Pulmonary artery endothelial cell (primary cell): ENCODE measurements at regions not wholly inside any gene's neighbourhood (a gene's known extent, or its start where the extent isn't known, plus 50 kb on each side); places are given as distances from the start of the nearest gene placed in this dataset.

Experiments
- DNase-seq: peaks from one replicate; pipeline ENCODE4 v3.0.0-alpha.2; 2011; ENCODE audit warnings: low read depth, low spot score

DNA sequence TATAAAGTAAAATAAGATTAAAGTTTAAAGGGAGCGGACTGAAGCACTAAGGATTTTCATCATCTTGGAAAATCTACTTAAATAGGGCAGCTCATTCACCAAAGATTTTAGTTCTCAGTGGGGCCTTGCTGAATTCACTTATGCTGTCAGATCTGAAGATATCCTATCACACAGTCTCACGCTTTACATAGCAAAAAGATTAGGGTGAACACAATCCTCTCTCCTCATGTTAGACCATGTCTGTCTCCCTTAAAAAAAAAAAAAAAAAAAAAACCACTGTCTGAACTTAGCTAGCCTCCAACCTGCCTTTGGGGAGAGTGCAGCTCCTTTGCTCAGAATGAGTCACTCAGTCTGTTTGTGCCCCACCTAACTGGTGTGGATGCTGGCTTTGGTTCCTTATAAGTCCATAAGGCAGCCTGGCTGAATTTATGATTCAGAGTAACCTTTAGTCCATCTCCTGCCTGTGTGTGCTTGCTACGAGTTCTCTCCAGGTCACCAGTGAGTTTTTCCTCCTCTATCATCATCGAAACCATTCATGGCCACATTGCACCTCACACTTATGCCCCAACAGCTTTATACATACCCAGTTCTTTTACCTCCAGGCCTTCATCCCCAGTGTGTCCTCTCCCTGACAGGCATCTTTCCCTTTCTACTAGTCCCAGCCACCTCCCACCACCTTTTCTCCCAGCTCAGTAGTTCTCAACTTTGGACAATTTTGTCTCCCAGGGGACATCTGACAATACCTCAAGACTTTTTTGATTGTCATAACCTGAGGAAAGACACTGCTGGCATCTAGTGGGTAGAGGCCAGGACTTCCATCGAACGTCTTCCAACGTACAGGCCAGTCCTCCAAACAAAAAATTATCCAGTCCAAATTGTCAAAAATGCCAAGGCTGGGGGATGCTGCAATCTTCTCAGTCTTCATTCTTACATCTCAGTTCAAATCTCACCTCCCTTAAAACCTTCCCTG, 220.7 kb upstream of the EMCN start:
- DNase-seq = peak; percentile 61

DNA sequence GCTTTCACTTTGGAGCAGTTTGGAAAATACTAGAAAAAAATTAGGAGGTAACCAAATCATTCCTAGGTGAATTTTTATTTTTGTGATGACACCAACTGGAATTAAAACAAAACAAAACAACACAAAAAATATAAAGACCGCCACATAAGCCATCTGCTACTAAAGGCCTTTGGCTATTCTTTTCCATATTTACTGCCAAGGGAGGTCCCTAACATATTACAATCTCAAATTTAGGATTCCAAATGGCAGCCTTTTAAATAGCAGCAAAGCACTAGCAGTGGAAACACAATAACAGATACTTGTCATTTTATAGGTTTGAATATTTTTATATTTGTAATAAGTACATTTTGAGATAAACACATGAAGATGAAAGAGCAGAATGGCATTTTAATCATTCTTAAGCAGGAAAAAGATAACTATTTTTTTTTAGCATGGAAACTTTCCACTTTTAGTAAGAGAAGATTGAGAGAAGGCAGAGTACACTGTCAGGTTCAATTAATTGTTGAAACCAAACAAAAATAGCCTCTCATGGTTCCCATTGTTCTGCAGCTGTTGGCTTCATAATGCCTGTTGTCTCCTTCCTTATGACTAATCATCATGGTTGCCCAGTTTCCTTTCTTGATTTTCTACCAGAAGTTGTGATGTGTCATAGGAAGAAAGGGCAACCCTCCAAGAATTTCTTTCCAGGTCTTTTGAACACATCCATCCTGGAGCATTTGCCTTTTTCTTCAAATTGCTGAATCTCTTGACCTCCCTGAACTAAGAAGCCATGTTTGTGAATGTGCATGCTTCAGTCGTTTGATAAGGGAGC, 219.0 kb upstream of the EMCN start:
- peak; percentile 98 for DNase-seq

DNA sequence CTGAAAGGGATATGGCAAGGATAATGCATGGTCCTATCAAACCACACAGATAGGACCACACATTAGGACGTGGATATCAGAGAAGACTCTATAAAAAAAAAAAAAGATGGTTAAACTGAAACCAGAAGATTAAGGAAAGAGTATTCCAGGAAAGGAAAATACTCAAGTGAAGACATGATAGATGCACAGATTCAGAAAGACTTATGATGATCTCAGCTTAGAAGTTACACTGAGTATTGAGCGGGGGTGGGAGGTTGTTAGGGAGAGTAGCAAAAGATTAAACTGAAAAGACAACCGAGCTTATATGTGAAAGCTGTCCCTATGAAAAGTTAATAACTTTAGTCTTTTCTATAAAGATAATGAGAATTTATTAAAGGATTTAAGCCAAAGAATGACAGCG, 211.0 kb upstream of the EMCN start:
- DNase-seq = no peak

DNA sequence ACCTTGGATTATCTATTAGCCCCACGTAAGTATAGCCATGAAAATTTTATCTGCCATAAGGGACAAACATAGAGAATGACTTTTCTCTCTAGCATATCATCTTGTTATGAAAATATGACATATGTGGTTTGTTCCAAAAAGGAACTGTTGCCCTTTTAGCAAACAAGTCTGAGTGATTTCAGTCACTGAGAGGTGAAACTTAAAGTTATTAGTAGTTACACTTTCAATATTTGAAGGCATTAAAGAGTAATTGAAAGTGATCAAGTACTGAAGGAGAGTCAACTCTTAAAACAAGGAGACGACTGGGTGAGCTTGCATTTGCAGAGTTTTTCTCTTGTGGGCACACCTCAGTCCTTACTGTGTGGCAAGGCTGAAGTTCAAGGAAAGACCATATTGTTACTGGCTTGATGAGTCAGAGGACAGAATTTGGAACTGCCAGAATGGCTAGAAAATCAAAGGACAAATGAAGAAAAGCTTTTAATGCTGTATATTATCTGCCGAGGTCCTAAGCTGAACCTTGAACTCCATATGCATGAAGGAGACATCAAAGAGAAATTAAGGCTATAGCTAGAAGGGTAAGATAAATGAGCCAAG, 205.1 kb upstream of the EMCN start:
- DNase-seq = no peak

DNA sequence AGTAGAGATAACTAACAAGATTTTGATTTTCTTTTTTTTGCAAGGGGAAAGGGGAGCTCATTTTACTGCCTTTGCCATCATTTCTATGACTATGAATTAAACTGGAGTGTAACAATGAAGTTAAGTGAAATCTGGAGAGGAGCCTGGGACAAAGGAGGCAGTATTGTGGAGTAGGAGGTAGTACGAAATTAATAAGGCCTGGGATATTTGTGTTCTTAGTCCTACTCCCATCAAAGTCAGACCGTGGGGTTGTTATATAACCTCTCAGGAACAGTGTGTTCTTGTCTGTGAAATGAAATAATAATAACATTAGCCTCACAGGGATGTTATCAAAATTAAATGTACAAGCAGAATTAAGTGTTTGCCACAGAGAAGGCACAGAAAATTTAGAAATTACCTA, 204.3 kb upstream of the EMCN start:
- DNase-seq = no peak

DNA sequence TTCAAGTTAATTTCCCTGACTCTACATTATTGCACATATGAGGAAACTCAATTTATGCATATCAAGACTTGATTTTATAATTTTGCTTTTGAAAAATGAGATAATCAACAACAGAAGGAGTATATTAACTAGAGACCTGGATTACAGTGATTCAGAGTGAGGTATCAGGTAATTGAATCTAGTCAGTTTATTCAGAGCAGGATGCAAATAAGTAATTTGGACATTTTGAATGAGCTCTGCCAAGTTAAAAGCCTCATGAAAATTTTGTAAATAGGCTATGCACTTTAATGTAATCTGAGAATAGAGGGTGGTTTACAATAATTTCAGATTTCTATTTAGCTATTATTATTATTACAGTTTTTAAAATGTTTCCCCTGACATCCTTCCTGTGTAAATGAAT, 203.7 kb upstream of the EMCN start:
- no peak for DNase-seq

DNA sequence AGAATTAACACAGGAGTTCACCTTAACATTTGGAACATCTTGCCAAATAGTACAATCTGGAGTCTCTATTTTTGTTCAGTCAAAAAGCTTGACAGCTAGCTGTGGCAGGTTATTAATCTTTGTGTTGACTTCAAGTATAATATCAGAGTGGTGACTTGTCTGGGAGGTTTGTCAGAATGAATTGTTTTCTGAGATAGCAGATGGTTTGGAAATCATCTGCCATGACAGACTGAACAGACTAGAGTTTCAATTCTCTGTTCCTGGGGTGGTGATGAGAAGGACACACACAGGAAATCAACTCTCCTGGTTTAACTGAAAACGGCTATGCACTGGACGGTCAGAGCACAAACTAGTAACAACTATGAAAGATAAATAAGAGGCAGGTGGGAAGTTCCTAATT, 203.3 kb upstream of the EMCN start:
- no peak for DNase-seq

DNA sequence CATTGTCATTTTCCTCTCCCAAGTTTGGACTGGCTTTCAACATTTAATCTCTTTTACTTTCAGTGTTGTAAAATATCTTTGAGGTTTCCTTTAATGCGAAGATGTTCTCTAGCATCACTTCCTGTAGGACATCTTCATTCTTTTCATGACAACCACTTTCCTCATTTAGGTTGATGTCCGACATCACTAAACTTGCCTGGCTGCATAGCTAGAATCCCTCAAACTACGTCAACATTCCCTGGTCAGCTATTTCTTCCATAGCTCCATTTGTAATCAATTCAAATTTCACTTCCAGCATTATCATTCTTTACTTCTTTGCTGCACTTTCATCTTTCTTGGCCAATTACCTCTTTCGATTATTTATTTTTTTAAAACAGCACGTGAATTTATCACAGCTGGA, 198.6 kb upstream of the EMCN start:
- DNase-seq = no peak

DNA sequence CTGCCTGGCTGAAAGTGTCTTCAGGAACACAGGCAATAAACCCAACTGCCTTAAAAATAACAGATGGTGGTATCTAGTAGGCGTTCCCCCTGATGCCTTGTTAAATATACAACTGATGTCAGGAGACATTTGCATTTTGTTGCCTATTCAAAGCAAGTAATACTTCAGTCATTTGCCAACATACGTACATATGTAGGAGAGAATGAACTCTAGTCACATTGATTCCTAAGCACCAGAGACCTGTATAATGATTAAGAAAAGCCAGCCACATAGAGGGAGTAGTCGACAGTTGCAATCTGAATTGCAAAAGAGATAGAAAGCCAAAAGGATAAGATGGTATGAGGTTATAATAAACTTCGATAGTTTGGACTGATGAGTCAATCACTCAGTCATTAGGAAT, 191.0 kb upstream of the EMCN start:
- DNase-seq = no peak

DNA sequence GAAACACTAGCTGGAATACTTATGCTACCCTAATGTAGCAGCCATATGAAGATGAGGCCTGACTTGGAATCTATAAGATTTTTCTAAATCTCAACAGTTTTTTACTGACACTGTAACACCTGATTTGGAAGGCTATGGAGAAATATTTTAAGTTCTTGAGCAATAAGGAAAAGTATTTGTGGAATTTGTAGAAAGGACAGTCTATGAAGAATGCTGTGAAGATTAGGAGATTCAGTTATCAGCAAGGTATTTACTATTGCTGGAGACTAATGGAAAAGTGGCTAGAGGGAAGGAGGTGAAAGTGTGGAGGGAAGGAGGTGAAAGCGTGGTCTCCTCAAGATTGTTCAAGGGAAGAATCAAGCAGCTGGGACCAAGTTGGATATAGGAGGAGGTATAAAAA, 190.0 kb upstream of the EMCN start:
- DNase-seq = no peak

DNA sequence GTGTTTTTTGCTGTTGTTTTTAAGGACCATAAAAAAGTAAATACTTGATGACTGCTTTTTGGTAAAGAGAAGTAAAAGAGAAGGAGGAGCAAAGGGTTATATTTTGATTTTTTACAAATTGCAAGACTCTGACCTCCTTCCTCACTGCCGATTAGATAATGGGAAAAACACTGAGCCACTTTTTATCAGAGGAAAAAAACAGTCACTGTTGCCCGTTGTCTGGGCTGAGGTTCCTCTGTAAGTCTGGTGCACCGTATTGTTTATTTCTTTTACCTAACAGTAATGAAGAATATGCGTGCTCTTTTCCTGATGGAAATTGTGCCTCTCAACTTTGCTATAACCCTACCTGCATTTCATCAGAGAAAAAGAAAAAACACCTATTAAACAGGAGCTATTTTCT, 178.7 kb upstream of the EMCN start:
- DNase-seq = no peak

DNA sequence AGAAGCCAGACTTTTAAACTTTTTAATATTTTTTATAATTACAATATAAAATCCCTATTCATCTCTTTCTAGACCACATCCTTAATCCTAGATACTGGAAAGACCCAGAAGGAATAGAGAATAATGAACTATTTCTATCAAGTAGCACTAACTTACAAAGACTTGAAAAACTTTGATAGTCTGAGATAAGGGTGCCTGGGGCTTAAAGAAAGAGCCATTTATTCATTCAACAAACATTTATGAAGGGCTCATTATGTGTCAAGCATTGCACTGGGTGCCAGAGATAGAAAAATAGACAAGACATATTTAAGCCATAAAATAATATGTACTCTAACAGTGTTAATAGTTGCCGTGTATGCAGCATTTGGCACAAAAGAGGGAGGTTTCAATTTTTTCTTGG, 178.0 kb upstream of the EMCN start:
- no peak for DNase-seq

DNA sequence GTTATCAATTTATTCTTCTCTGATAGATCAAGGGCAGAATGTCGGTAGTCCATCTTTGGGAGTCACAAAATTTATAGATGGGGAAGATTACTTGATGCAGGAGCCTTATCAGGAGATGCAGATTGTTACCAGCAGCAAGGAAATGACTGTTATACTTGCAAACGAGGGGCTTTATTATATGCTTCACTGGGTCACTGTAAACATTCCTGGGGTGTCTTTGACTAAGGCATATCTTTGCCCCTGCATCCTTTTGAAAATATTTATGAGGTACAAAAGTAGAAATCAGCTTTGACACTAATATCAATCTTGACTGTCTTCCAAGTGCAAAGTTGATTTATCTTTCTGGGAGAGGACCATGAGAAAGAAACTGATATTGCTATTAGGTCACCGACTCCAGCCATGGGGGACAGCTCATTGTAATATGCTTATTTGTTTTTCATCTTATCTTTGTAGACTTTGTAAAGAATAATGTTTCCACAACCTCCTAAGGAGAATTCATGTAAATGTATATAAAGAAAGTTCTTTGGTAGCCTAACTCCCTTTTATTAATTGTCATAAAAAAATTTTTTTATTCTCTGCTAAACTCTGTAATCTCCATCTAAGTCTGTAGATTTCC, 177.3 kb upstream of the EMCN start:
- peak; percentile 8 for DNase-seq

DNA sequence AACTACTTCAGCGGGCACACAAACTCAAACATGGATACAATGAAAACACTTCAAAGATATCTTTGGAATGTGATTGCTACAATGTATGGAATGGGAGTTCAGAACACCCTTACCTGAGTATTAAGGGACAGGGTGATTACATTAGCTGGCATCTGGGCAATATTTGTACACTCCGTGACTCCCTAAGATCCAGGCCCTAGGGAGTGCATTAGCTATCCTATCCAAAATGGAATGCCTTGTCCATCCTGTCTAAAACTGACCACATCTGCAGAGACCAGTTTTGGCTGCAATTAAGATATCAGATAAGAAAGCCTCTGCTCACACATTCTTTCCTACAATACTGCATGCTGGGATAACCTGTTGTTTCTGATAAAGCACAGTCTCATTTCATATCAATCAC, 176.6 kb upstream of the EMCN start:
- no peak for DNase-seq

DNA sequence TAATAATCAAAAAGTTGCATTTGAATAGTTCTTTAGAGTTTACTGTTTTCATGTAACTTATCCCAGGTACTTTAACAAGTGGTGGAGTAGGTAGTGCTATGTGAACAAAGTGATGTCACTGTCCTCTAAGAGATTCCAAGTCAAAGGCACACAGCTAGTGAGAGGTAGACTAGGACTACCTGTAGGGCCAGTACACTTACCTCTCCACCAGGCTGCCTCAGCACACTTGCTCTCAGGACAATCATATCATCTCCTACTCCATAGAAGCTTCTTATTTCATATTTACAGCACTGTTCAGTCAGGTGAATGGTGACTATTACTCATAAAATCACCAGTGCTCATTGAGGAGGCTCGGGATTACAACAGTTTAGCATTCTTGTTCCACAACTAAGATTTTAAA, 173.0 kb upstream of the EMCN start:
- no peak for DNase-seq

DNA sequence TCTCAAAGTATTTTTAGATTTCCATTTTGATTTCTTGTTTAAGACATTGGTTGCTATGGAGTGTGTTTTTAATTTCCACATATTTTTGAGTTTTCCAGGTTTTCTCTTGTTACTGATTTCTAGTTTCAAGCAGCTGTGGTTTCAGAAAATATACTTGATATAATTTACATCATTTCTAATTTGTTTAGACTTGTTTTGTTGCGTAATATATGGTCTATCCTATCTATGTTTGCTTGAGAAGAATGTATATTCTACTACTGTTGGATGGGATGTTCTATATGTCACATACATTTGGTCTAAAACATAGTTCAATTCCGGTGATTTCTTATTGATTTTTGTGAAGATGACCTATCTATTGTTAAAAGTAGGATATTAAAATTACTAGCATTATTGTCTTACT, 170.5 kb upstream of the EMCN start:
- DNase-seq = no peak

DNA sequence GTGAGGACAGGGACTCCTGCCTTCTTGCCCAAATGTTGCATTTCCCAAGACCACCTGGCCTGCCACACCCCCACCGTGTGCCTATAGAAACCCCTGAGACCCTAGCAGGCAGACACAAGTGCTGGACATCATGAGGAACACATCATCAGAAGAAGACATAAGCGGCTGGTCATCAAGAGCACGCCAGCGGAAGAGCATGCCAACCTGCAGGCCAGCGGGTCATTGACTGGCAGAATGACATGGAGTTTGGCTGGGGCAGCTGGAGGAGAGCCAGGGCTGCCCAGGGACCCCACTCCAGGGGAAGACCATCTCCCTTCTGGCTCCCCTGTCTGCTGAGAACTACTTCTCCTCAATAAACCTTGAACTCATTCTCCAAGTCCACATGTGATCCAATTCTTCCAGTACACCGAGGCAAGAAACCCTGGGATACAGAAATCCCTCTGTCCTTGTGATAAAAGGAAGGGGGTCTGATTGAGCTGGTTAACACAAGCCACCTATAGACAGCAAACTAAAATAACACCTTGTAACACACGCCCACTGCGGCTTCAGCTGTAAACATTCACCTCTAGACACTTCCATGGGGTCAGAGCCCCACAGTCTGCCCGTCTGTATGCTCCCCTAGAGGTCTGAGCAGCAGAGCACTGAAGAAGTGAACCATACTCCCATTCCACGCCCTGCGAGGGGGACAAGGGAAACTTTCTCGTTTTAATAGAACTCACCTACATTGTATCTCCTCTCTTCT, 164.8 kb upstream of the EMCN start:
- DNase-seq = no peak

DNA sequence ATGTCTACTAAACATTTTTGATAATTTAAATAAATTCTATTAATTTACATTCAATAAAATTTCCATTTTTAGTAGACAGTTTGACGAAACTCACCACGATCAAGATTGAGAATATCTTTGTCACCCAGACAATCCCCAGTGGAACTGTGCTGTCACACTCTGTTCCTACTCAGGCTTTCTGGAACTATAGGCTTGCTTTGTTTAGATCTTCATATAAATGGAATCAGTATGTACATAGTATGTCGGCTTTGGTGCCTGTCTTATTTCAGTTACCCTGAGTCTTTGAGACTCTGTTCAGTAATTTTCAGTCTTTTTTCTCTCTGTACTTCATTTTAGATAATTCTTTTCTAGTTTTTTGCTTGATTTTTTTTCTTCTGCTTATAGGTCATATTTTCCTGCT, 163.5 kb upstream of the EMCN start:
- DNase-seq = no peak

DNA sequence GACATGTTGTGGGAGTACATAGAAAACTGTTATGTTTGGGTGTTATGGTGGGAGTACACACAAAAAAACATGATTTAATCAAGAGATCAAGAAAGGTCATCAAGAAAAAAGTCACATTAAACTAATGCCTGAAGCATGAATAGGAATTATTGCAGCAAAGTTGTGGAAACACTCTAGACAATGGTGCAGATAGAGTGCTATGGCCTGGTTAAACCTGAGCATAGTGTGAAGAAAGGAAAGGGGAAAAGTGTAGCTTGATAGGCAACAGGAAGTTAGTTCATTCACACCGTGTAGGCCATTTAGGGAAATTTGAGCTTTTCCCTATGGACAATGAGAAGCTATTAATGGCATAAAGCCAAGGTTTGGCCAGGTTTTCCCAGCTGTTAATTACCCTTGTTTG, 162.1 kb upstream of the EMCN start:
- DNase-seq = no peak

DNA sequence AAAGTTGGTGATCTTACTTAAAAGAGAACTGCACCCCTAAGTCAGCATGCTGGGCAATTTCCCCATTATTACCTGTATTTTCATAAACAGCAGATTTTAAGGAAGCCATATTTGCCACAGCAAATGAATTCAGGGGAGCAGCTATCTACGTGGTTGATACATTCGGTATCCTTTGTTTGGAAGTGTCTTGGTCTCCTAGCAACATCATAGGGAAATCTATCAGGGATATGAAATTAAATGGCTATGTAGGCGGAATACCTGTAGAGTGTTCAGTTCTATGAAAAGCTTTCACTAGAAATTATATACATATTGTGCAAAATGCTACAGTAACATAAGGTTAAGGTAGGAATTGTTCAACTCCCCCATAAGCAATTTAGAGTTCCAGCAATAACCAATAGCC, 157.2 kb upstream of the EMCN start:
- no peak for DNase-seq

DNA sequence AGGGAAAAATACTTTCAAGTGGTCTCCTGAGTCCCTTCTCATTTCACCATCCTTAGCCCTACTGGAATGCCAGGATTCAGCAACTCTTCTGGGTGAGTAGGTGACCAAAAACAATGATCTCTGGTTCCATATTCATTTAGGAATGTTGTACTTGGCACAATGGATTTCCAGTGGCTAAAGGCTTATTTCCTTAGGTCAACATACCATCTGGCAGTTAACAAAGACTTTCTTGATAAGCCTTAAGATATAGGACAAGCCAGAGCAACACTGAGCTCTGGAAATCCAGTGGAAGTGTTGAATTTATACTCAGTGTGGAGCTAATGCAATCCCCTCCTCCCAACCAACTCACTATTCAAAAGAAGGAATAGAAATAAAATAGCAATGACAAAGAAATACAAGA, 139.4 kb upstream of the EMCN start:
- DNase-seq = peak; percentile 97
